ENCODE measurements at regions not wholly inside any gene's neighbourhood (a gene's known extent, or its start where the extent isn't known, plus 50 kb on each side); places are given as distances from the start of the nearest gene placed in this dataset.

DNA sequence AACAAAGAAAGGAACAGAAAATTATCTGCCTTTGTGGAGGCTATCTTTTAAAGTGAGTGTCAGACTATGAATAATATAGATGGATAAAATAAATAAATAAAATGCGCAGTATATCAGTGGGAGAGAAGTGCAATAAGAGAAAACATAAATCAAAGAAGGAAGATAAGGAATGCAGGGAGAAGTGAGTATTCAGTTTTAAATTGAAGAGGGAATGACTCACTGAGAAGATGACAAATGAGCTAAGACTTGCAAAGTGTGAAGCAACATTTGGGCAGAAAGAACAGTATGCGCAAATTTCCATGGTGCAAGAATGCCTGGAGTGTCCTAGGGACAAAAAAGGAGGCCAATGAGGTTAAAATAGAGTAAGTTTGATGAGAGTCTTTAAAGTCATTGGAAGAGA lies 1300.1 kb upstream of the ALCAM start:
- Histone ChIP-seq H3K9me1 (ENCODE audit: control insufficient read depth, extremely low read depth, insufficient read depth, low read length) (no peaks in the 10 kb centered on the region), H3K79me2 (ENCODE audit: control insufficient read depth, insufficient read depth, low read length) (no peaks in the 10 kb centered on the region), H3K9me3 (ENCODE audit: control insufficient read depth, low read depth, low read length) (no peaks in the 10 kb centered on the region), H3K27ac (ENCODE audit: control insufficient read depth, insufficient read depth, low read length) (no peak overlapping the region), H3K36me3 (ENCODE audit: control insufficient read depth in 2 of 2, extremely low read depth in 1 of 2, insufficient read depth in 2 of 2, low read length in 2 of 2) (no peaks in the 10 kb centered on the region), H2AFZ (ENCODE audit: control insufficient read depth, low read length) (no peak overlapping the region), H3K27me3 (ENCODE audit: control insufficient read depth, extremely low read depth, insufficient read depth, low read length) (no peaks in the 10 kb centered on the region), H3K4me1 (ENCODE audit: control insufficient read depth, extremely low read depth, insufficient read depth, low read length) (no peaks in the 10 kb centered on the region), H3K9ac (ENCODE audit: control insufficient read depth, extremely low read depth, insufficient read depth, low read length) (no peak overlapping the region), H3K4me3 (ENCODE audit: control insufficient read depth in 2 of 3, extremely low read depth in 1 of 3, insufficient read depth in 2 of 3, low read depth in 1 of 3, low read length in 3 of 3) (no peak overlapping the region), H4K20me1 (ENCODE audit: control insufficient read depth, extremely low read depth, insufficient read depth, low read length) (no peaks in the 10 kb centered on the region), H3K4me2 (ENCODE audit: control insufficient read depth, extremely low read depth, insufficient read depth, low read depth, low read length) (no peak overlapping the region)
- DNase-seq (ENCODE audit: low read depth, low spot score) (no peak), FAIRE-seq (no peak)
- TF ChIP-seq, protein P1, sequence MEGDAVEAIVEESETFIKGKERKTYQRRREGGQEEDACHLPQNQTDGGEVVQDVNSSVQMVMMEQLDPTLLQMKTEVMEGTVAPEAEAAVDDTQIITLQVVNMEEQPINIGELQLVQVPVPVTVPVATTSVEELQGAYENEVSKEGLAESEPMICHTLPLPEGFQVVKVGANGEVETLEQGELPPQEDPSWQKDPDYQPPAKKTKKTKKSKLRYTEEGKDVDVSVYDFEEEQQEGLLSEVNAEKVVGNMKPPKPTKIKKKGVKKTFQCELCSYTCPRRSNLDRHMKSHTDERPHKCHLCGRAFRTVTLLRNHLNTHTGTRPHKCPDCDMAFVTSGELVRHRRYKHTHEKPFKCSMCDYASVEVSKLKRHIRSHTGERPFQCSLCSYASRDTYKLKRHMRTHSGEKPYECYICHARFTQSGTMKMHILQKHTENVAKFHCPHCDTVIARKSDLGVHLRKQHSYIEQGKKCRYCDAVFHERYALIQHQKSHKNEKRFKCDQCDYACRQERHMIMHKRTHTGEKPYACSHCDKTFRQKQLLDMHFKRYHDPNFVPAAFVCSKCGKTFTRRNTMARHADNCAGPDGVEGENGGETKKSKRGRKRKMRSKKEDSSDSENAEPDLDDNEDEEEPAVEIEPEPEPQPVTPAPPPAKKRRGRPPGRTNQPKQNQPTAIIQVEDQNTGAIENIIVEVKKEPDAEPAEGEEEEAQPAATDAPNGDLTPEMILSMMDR (optimal IDR thresholded peaks at IDR 0.05 in 1 of 3, IDR thresholded peaks at IDR 0.05 in 1 of 3, conservative IDR thresholded peaks at IDR 0.05 in 1 of 3; ENCODE audit: extremely low read depth in 1 of 3, insufficient read depth in 2 of 3, low read length in 3 of 3): no peak
- TF ChIP-seq EZH2 (IDR thresholded peaks at IDR 0.05; ENCODE audit: low read length): no peak
- dilution Hi-C loops (cut with MboI; ENCODE audit: extremely low pct_ligation_motif_present, low sequenced_read_pairs): no loop called here

GRCh38 chr3:104069114-104069513 lies 1297.6 kb upstream of the ALCAM start:
- Histone ChIP-seq H3K79me2 (ENCODE audit: control insufficient read depth, insufficient read depth, low read length) (no peaks in the 10 kb centered on the region), H4K20me1 (ENCODE audit: control insufficient read depth, extremely low read depth, insufficient read depth, low read length) (no peaks in the 10 kb centered on the region), H3K4me2 (ENCODE audit: control insufficient read depth, extremely low read depth, insufficient read depth, low read depth, low read length) (no peak overlapping the region), H3K36me3 (ENCODE audit: control insufficient read depth in 2 of 2, extremely low read depth in 1 of 2, insufficient read depth in 2 of 2, low read length in 2 of 2) (no peaks in the 10 kb centered on the region), H3K4me1 (ENCODE audit: control insufficient read depth, extremely low read depth, insufficient read depth, low read length) (no peaks in the 10 kb centered on the region), H3K4me3 (ENCODE audit: control insufficient read depth in 2 of 3, extremely low read depth in 1 of 3, insufficient read depth in 2 of 3, low read depth in 1 of 3, low read length in 3 of 3) (no peak overlapping the region), H3K27ac (ENCODE audit: control insufficient read depth, insufficient read depth, low read length) (no peak overlapping the region), H3K27me3 (ENCODE audit: control insufficient read depth, extremely low read depth, insufficient read depth, low read length) (no peaks in the 10 kb centered on the region), H3K9ac (ENCODE audit: control insufficient read depth, extremely low read depth, insufficient read depth, low read length) (no peak overlapping the region), H3K9me1 (ENCODE audit: control insufficient read depth, extremely low read depth, insufficient read depth, low read length) (no peaks in the 10 kb centered on the region), H2AFZ (ENCODE audit: control insufficient read depth, low read length) (no peak overlapping the region), H3K9me3 (ENCODE audit: control insufficient read depth, low read depth, low read length) (no peaks in the 10 kb centered on the region)
- dilution Hi-C loops (cut with MboI; ENCODE audit: extremely low pct_ligation_motif_present, low sequenced_read_pairs): no loop called here
- no peak for TF ChIP-seq EZH2 (IDR thresholded peaks at IDR 0.05; ENCODE audit: low read length)
- TF ChIP-seq, protein P1 (optimal IDR thresholded peaks at IDR 0.05 in 1 of 3, IDR thresholded peaks at IDR 0.05 in 1 of 3, conservative IDR thresholded peaks at IDR 0.05 in 1 of 3; ENCODE audit: extremely low read depth in 1 of 3, insufficient read depth in 2 of 3, low read length in 3 of 3): no peak
- FAIRE-seq (no peak), DNase-seq (ENCODE audit: low read depth, low spot score) (no peak)
